IMR-90 (cell line): ENCODE measurements at regions not wholly inside any gene's neighbourhood (a gene's known extent, or its start where the extent isn't known, plus 50 kb on each side); places are given as distances from the start of the nearest gene placed in this dataset.
"Not testable (repeated sequence)": the region's sequence is repeated elsewhere in the genome, so short reads cannot be mapped to it uniquely, and the experiment has no call there.

Experiments
- ATAC-seq: fragments of 200-7000 bp; cut with Tn5 transposase; 2 replicates; pipeline ENCODE4 v1.9.1; 2020; ENCODE audit warnings: low read depth, mild to moderate bottlenecking, moderate library complexity
- BruUV-seq: library from RNA; stranded (reverse); fragments of 400-500 nt; replicated peaks from 2 replicates; lab custom pipeline; 2021; lab: Mats Ljungman, UMichigan
- CTCF ChIA-PET: fragments of 300-600 bp; formaldehyde crosslinking; extraction: SDS; loops from one replicate; lab custom pipeline; 2021; ENCODE audit warnings: antibody characterized with exemption; lab: Yijun Ruan, JAX
- POLR2A ChIA-PET: fragments of 300-600 bp; sonication (Branson Sonifier 250); formaldehyde crosslinking; loops from one replicate; lab custom pipeline; 2022; ENCODE audit warnings: antibody characterized with exemption; ENCODE audit not compliant: unreplicated experiment; lab: Charles Lee
- DNase-seq: peaks from one replicate; pipeline ENCODE4 v3.0.0; 2013
- H2AFZ ChIP-seq: replicated peaks from 2 replicates; pipeline ENCODE3; 2013; ENCODE audit warnings: low read length, mild to moderate bottlenecking; ENCODE audit not compliant: poor library complexity
- H2AK5ac ChIP-seq: 2 replicates; pipeline ENCODE4 v1.6.1; 2013; ENCODE audit warnings: low read depth, low read length, inconsistent platforms
- H2AK9ac ChIP-seq: replicated peaks from 2 replicates; pipeline ENCODE3; 2013; ENCODE audit warnings: mild to moderate bottlenecking, low read depth, low read length, moderate library complexity; ENCODE audit not compliant: poor library complexity
- H2BK120ac ChIP-seq: 2 replicates; pipeline ENCODE4 v1.6.1; 2013; ENCODE audit warnings: low read depth, low read length, inconsistent platforms
- H2BK15ac ChIP-seq: 3 replicates; pipeline ENCODE4 v1.6.1; 2013; ENCODE audit warnings: low read depth, low read length, inconsistent platforms
- H2BK20ac ChIP-seq: 2 replicates; pipeline ENCODE4 v1.6.1; 2013; ENCODE audit warnings: low read depth, mild to moderate bottlenecking, inconsistent platforms, low read length, moderate library complexity
- H2BK5ac ChIP-seq: 2 replicates; pipeline ENCODE4 v1.6.1; 2013; ENCODE audit warnings: mild to moderate bottlenecking, low read depth, low read length, inconsistent platforms; ENCODE audit not compliant: poor library complexity, severe bottlenecking
- H3K14ac ChIP-seq: replicated peaks from 2 replicates; pipeline ENCODE4 v1.6.1; 2013; ENCODE audit warnings: low read depth, low read length, inconsistent platforms
- H3K18ac ChIP-seq: 2 replicates; pipeline ENCODE4 v1.6.1; 2013; ENCODE audit warnings: low read depth, low read length, control low read depth
- H3K23ac ChIP-seq: 2 replicates; pipeline ENCODE4 v1.6.1; 2013; ENCODE audit warnings: low read depth, low read length, inconsistent platforms
- H3K27ac ChIP-seq: 2 replicates; pipeline ENCODE4 v1.5.1; 2013; ENCODE audit warnings: mild to moderate bottlenecking, control low read depth, low read length; ENCODE audit not compliant: insufficient read depth
- H3K27me3 ChIP-seq: 2 replicates; pipeline ENCODE4 v1.6.1; 2013; ENCODE audit warnings: low read length; ENCODE audit not compliant: control insufficient read depth, insufficient read depth
- H3K36me3 ChIP-seq: 2 replicates; pipeline ENCODE4 v1.6.1; 2013; ENCODE audit warnings: low read length, mixed read lengths; ENCODE audit not compliant: control insufficient read depth, insufficient read depth
- H3K4ac ChIP-seq: 2 replicates; pipeline ENCODE4 v1.6.1; 2013; ENCODE audit warnings: low read depth, low read length, inconsistent platforms
- H3K4me1 ChIP-seq: 2 replicates; pipeline ENCODE4 v1.6.1; 2013; ENCODE audit warnings: low read length, mixed read lengths; ENCODE audit not compliant: control insufficient read depth, insufficient read depth
- H3K4me2 ChIP-seq: 2 replicates; pipeline ENCODE4 v1.6.1; 2013; ENCODE audit warnings: low read depth, mild to moderate bottlenecking, control low read depth, low read length, moderate library complexity
- H3K4me3 ChIP-seq: 2 replicates; pipeline ENCODE4 v1.5.1; 2013; ENCODE audit warnings: low read depth, mild to moderate bottlenecking, control low read depth, low read length, moderate library complexity; ENCODE audit not compliant: insufficient read depth
- H3K56ac ChIP-seq: 2 replicates; pipeline ENCODE4 v1.6.1; 2013; ENCODE audit warnings: low read length, inconsistent platforms; ENCODE audit not compliant: insufficient read depth; ENCODE audit errors: extremely low read depth
- H3K79me1 ChIP-seq, 2 experiments: 2 replicates each; pipeline ENCODE4 v1.6.1; 2013; ENCODE audit warnings: low read length in 2 of 2, inconsistent platforms in 1 of 2, low read depth in 1 of 2
- H3K9ac ChIP-seq: 2 replicates; pipeline ENCODE4 v1.6.1; 2013; ENCODE audit warnings: low read depth, low read length, control low read depth
- H3K9me1 ChIP-seq: 2 replicates; pipeline ENCODE4 v1.6.1; 2013; ENCODE audit warnings: low read length, inconsistent platforms; ENCODE audit not compliant: insufficient read depth
- H3K9me3 ChIP-seq: 2 replicates; pipeline ENCODE4 v1.6.1; 2013; ENCODE audit warnings: low read length; ENCODE audit not compliant: control insufficient read depth, insufficient read depth
- H4K20me1 ChIP-seq: 2 replicates; pipeline ENCODE4 v1.6.1; 2013; ENCODE audit warnings: low read length, inconsistent platforms; ENCODE audit not compliant: insufficient read depth
- H4K5ac ChIP-seq: 2 replicates; pipeline ENCODE4 v1.6.1; 2013; ENCODE audit warnings: mild to moderate bottlenecking, low read depth, low read length, control low read depth
- H4K8ac ChIP-seq, 2 experiments: 2 replicates each; pipeline ENCODE4 v1.6.1; 2013; ENCODE audit warnings: low read depth in 2 of 2, low read length in 2 of 2, control low read depth in 1 of 2, inconsistent platforms in 1 of 2
- H4K91ac ChIP-seq: 2 replicates; pipeline ENCODE4 v1.6.1; 2013; ENCODE audit warnings: low read depth, low read length, inconsistent platforms; ENCODE audit not compliant: insufficient read depth
- CEBPB ChIP-seq: IDR thresholded peaks from 2 replicates; pipeline ENCODE4 v1.6.1; 2012; ENCODE audit warnings: low read depth, low read length, improper control_type of control experiment
- MAFK ChIP-seq: IDR thresholded peaks from 2 replicates; pipeline ENCODE4 v1.6.1; 2012; ENCODE audit warnings: low read depth, low read length, improper control_type of control experiment
- MXI1 ChIP-seq: IDR thresholded peaks from 2 replicates; pipeline ENCODE4 v1.6.1; 2012; ENCODE audit warnings: low read depth, mild to moderate bottlenecking, low read length, moderate library complexity, borderline replicate concordance
- NFE2L2 ChIP-seq: fragments of 150-350 bp; IDR thresholded peaks from 2 replicates; pipeline ENCODE4 v1.6.1; 2016; ENCODE audit warnings: low read depth, mild to moderate bottlenecking, low read length
- POLR2A ChIP-seq: IDR thresholded peaks from 2 replicates; pipeline ENCODE4 v1.6.1; 2012; ENCODE audit warnings: mild to moderate bottlenecking, low read depth, low read length
- RFX5 ChIP-seq: IDR thresholded peaks from 2 replicates; pipeline ENCODE4 v1.8.0; 2012; ENCODE audit warnings: low read depth, mild to moderate bottlenecking, low read length, moderate library complexity
- SMC3 ChIP-seq: fragments of 150-350 bp; IDR thresholded peaks from 2 replicates; pipeline ENCODE4 v1.6.1; 2016; ENCODE audit warnings: low read depth, mild to moderate bottlenecking, antibody characterized with exemption, low read length, moderate library complexity
- WGBS, 2 experiments: methylation state at CpG; one replicate each; pipeline versions ENCODE4 v1.1.5 to v1.1.7; 2013; ENCODE audit warnings: missing lambda C conversion rate in 2 of 2; ENCODE audit not compliant: insufficient read length in 1 of 2; ENCODE audit errors: extremely low coverage in 2 of 2; 5-methylcytosine and 5-hydroxymethylcytosine counted together
- dilution Hi-C: fragments of 300-500 bp; cut with HindIII; formaldehyde crosslinking; loops from one replicate; pipeline ENCODE4 v1.14.3; 2018; ENCODE audit warnings: low sequenced_read_pairs; ENCODE audit not compliant: unreplicated experiment
- in situ Hi-C: fragments of 300-500 bp; cut with MboI; formaldehyde crosslinking; loops from 3 replicates; pipeline ENCODE4 v1.14.3; 2019; ENCODE audit warnings: low sequenced_read_pairs, inconsistent platforms, mixed read lengths
- intact Hi-C: fragments of 100-400 bp; cut with micrococcal nuclease; formaldehyde crosslinking; loops from 2 replicates; pipeline ENCODE4 v1.10.0; 2022
- TF ChIP-seq, protein P1 (sequence below): conservative IDR thresholded peaks from 2 replicates; pipeline ENCODE4 v1.5.1; 2012; ENCODE audit warnings: mild to moderate bottlenecking, low read depth, low read length, improper control_type of control experiment

GRCh38 chr16:63876103-63876502 lies 1245.8 kb downstream of the CDH11 start:
- H3K56ac ChIP-seq: no peak overlapping the region
- no peak overlapping the region for H2AFZ ChIP-seq
- H3K4me2 ChIP-seq: no peak overlapping the region
- H3K9me1 ChIP-seq: no peaks in the 10 kb centered on the region
- intact Hi-C loops: no loop called here
- H2BK120ac ChIP-seq: no peak overlapping the region
- ChIA-PET CTCF (no interaction called here), POLR2A (no interaction called here)
- dilution Hi-C loops: no loop called here
- H2AK9ac ChIP-seq: no peak overlapping the region
- no peak overlapping the region for H2BK15ac ChIP-seq
- no peak overlapping the region for H4K5ac ChIP-seq
- no peak overlapping the region for H3K23ac ChIP-seq
- H2AK5ac ChIP-seq: no peak overlapping the region
- H2BK20ac ChIP-seq: no peak overlapping the region
- H3K4me1 ChIP-seq: no peaks in the 10 kb centered on the region
- in situ Hi-C loops: no loop called here
- no peak overlapping the region for H3K4me3 ChIP-seq
- H4K91ac ChIP-seq: no peak overlapping the region
- TF ChIP-seq POLR2A (no peak), CEBPB (no peak), MXI1 (no peak), RFX5 (no peak), MAFK (no peak), SMC3 (no peak), NFE2L2 (no peak)
- TF ChIP-seq, protein P1, sequence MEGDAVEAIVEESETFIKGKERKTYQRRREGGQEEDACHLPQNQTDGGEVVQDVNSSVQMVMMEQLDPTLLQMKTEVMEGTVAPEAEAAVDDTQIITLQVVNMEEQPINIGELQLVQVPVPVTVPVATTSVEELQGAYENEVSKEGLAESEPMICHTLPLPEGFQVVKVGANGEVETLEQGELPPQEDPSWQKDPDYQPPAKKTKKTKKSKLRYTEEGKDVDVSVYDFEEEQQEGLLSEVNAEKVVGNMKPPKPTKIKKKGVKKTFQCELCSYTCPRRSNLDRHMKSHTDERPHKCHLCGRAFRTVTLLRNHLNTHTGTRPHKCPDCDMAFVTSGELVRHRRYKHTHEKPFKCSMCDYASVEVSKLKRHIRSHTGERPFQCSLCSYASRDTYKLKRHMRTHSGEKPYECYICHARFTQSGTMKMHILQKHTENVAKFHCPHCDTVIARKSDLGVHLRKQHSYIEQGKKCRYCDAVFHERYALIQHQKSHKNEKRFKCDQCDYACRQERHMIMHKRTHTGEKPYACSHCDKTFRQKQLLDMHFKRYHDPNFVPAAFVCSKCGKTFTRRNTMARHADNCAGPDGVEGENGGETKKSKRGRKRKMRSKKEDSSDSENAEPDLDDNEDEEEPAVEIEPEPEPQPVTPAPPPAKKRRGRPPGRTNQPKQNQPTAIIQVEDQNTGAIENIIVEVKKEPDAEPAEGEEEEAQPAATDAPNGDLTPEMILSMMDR: no peak
- no peaks in the 10 kb centered on the region for H3K9me3 ChIP-seq
- no peaks in the 10 kb centered on the region for H3K36me3 ChIP-seq
- no peaks in the 10 kb centered on the region for H4K20me1 ChIP-seq
- no peak for DNase-seq
- no TSS peak for BruUV-seq
- H3K27me3 ChIP-seq: no peaks in the 10 kb centered on the region
- no peak overlapping the region for H3K4ac ChIP-seq
- H3K9ac ChIP-seq: no peak overlapping the region
- H3K18ac ChIP-seq: no peak overlapping the region
- ATAC-seq: no peak
- H3K14ac ChIP-seq: no peak overlapping the region
- no peak overlapping the region for H4K8ac ChIP-seq
- H3K79me1 ChIP-seq: no peaks in the 10 kb centered on the region
- no peak overlapping the region for H2BK5ac ChIP-seq
- H3K27ac ChIP-seq: no peak overlapping the region

DNA sequence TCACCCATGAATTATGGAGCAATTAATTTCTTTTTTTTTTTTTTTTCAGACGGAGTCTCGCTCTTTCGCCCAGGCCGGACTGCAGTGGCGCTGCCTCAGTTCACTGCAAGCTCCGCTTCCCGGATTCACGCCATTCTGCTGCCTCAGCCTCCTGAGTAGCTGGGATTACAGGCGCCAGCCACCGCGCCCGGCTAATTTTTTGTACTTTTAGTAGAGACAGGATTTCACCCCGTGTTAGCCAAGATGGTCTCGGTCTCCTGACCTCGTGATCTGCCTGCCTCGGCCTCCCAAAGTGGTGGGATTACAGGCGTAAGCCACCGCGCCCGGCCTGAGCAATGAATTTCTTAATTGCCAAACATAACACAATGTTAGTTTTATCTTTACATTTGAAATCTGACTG lies 1261.2 kb downstream of the CDH11 start:
- H3K4me3 ChIP-seq, H2AK5ac ChIP-seq, DNase-seq, POLR2A ChIA-PET, H4K5ac ChIP-seq, H3K9me3 ChIP-seq, intact Hi-C loops, H3K23ac ChIP-seq, in situ Hi-C loops, H2BK120ac ChIP-seq, H2AK9ac ChIP-seq, H3K14ac ChIP-seq, H3K18ac ChIP-seq, H3K4me2 ChIP-seq, H3K56ac ChIP-seq, H4K8ac ChIP-seq, dilution Hi-C loops, H3K36me3 ChIP-seq, H3K9me1 ChIP-seq, ATAC-seq, H3K9ac ChIP-seq, H3K79me1 ChIP-seq, H2BK15ac ChIP-seq, H3K27me3 ChIP-seq, H4K20me1 ChIP-seq, H2BK5ac ChIP-seq, CTCF ChIA-PET, H3K4me1 ChIP-seq, H4K91ac ChIP-seq, H2AFZ ChIP-seq, H3K27ac ChIP-seq, BruUV-seq, H2BK20ac ChIP-seq, H3K4ac ChIP-seq: not testable (repeated sequence)
- WGBS, 2 experiments: no CpG with 5 or more reads among the region's 20 CpGs
